Adrenal gland (tissue), 5 donors: ENCODE measurements at regions not wholly inside any gene's neighbourhood (a gene's known extent, or its start where the extent isn't known, plus 50 kb on each side); places are given as distances from the start of the nearest gene placed in this dataset.

Experiments
- CTCF ChIP-seq, 6 experiments: fragments of 450-650 bp in 4 of 6; fragments of 200-600 bp in 2 of 6; sonication (generic) in 1 of 6; IDR thresholded peaks; 1 replicate in 5 of 6; 2 replicates in 1 of 6; pipeline versions ENCODE4 v1.5.1 to v1.8.0; 2016 to 2021; ENCODE audit warnings: antibody characterized with exemption in 6 of 6, mild to moderate bottlenecking in 2 of 6, moderate library complexity in 1 of 6
- POLR2A ChIP-seq, 2 donors: fragments of 450-650 bp; IDR thresholded peaks; one replicate each; pipeline ENCODE4 v1.6.1; 2017; ENCODE audit warnings: antibody characterized with exemption in 2 of 2, mild to moderate bottlenecking in 2 of 2, moderate library complexity in 1 of 2
- donor health status: DM: no; HTN: no; CAD: no.

- no peak for TF ChIP-seq CTCF (IDR thresholded peaks at IDR 0.05)
- no peak for TF ChIP-seq POLR2A (IDR thresholded peaks at IDR 0.05)
Measured at GRCh38 chr6:138557147-138557546, 57.9 kb upstream of the NHSL1 start.
